HepG2 (cell line): ENCODE measurements at regions not wholly inside any gene's neighbourhood (a gene's known extent, or its start where the extent isn't known, plus 50 kb on each side); places are given as distances from the start of the nearest gene placed in this dataset.

Source experiments
- ATAC-seq: fragments of 200-7000 bp; cut with Tn5 transposase; 3 replicates; pipeline ENCODE4 v1.9.1; 2020; ENCODE audit warnings: mild to moderate bottlenecking, moderate library complexity
- BruUV-seq: library from RNA; stranded (reverse); fragments of 400-500 nt; replicated peaks from 2 replicates; lab custom pipeline; 2021; lab: Mats Ljungman, UMichigan
- CTCF ChIA-PET: fragments of 300-600 bp; formaldehyde crosslinking; extraction: SDS; loops from one replicate; lab custom pipeline; 2021; ENCODE audit warnings: low total read pairs, inconsistent platforms, low intra/inter-chr PET ratio; lab: Yijun Ruan, JAX
- POLR2A ChIA-PET: fragments of 350-600 bp; sonication (Branson Sonifier 250); formaldehyde crosslinking; loops from one replicate; lab custom pipeline; 2020; ENCODE audit warnings: antibody characterized with exemption, inconsistent platforms; lab: Yijun Ruan, JAX
- DNase-seq: peaks from one replicate; pipeline ENCODE4 v3.0.0-alpha.2; 2015; ENCODE audit warnings: low spot score
- FAIRE-seq: peaks from 3 replicates; lab custom pipeline; 2011; peaks lifted over from hg19 to GRCh38; lab: Jason Lieb, UNC
- H2AFZ ChIP-seq: one replicate; pipeline ENCODE4 v1.6.1; 2011; ENCODE audit warnings: low read length, inconsistent platforms
- H3K27ac ChIP-seq: fragments of 300-600 bp; 3 replicates; pipeline ENCODE4 v1.8.0; 2011; ENCODE audit warnings: mixed run types, mild to moderate bottlenecking, mixed read lengths, low read length, inconsistent platforms; ENCODE audit not compliant: insufficient read depth; ENCODE audit errors: extremely low read length
- H3K27me3 ChIP-seq, 2 experiments: fragments of 200-600 bp in 1 of 2; 2 replicates in 1 of 2; 3 replicates in 1 of 2; pipeline versions ENCODE4 v1.6.0 to v1.8.0; 2011; ENCODE audit warnings: low read length in 2 of 2, mild to moderate bottlenecking in 2 of 2, moderate library complexity in 2 of 2, inconsistent platforms in 1 of 2; ENCODE audit not compliant: insufficient read depth in 2 of 2, control insufficient read depth in 1 of 2
- H3K36me3 ChIP-seq, 2 experiments: fragments of 200-600 bp in 1 of 2; replicated peaks in 1 of 2; 2 replicates in 1 of 2; 3 replicates in 1 of 2; pipeline versions ENCODE4 v1.5.1 to v1.8.0; 2011; ENCODE audit warnings: low read length in 2 of 2, inconsistent platforms in 1 of 2; ENCODE audit not compliant: insufficient read depth in 2 of 2, control insufficient read depth in 1 of 2
- H3K4me1 ChIP-seq: 2 replicates; pipeline ENCODE4 v1.5.1; 2012; ENCODE audit warnings: low read length, inconsistent platforms; ENCODE audit not compliant: insufficient read depth
- H3K4me2 ChIP-seq: 2 replicates; pipeline ENCODE4 v1.6.0; 2011; ENCODE audit warnings: low read depth, low read length, inconsistent platforms
- H3K4me3 ChIP-seq, 3 experiments: fragments of 200-600 bp in 1 of 3; sonication (generic), shearing (Covaris generic) in 1 of 3; replicated peaks in 1 of 3; 2 replicates each; pipeline ENCODE4 v1.5.1; 2011 to 2016; ENCODE audit warnings: low read length in 3 of 3, inconsistent platforms in 2 of 3, low read depth in 2 of 3, mild to moderate bottlenecking in 2 of 3, control low read depth in 1 of 3, mixed read lengths in 1 of 3; ENCODE audit not compliant: insufficient read depth in 1 of 3
- H3K79me2 ChIP-seq: one replicate; pipeline ENCODE4 v1.6.1; 2011; ENCODE audit warnings: low read length, inconsistent platforms; ENCODE audit not compliant: insufficient read depth
- H3K9ac ChIP-seq: 2 replicates; pipeline ENCODE4 v1.6.0; 2011; ENCODE audit warnings: mild to moderate bottlenecking, low read depth, low read length, inconsistent platforms; ENCODE audit not compliant: insufficient read depth
- H3K9me3 ChIP-seq: 2 replicates; pipeline ENCODE4 v1.5.1; 2012; ENCODE audit warnings: mild to moderate bottlenecking, low read length
- H4K20me1 ChIP-seq: 2 replicates; pipeline ENCODE4 v1.6.0; 2011; ENCODE audit warnings: inconsistent platforms, mild to moderate bottlenecking, low read length, moderate library complexity; ENCODE audit not compliant: insufficient read depth
- DDIT3 ChIP-seq: sonication (generic); formaldehyde crosslinking; IDR thresholded peaks from 2 replicates; pipeline ENCODE4 v1.4.0; 2020; ENCODE audit warnings: mild to moderate bottlenecking, missing genetic modification reagents
- ETS1 ChIP-seq: sonication (generic); formaldehyde crosslinking; IDR thresholded peaks from 2 replicates; pipeline ENCODE4 v1.4.0; 2020; ENCODE audit warnings: missing genetic modification reagents
- TCF12 ChIP-seq, 2 experiments: fragments of 450-650 bp in 1 of 2; sonication (generic) in 1 of 2; formaldehyde crosslinking in 1 of 2; IDR thresholded peaks; 2 replicates each; pipeline versions ENCODE4 v1.6.1 to v1.8.0; 2017 to 2022; ENCODE audit warnings: antibody characterized with exemption in 1 of 2, mild to moderate bottlenecking in 1 of 2, missing genetic modification reagents in 1 of 2, moderate library complexity in 1 of 2
- ZSCAN29 ChIP-seq: sonication (generic); formaldehyde crosslinking; conservative IDR thresholded peaks from 2 replicates; pipeline ENCODE4 v1.4.0; 2020; ENCODE audit warnings: mild to moderate bottlenecking, missing genetic modification reagents
- WGBS: methylation state at CpG from one replicate; pipeline ENCODE4 v1.1.6; 2017; ENCODE audit warnings: low lambda C conversion rate; 5-methylcytosine and 5-hydroxymethylcytosine counted together
- in situ Hi-C: cut with HindIII; loops from 2 replicates; pipeline ENCODE4 v1.10.0; 2017; ENCODE audit warnings: low pct_unique_long_range_greater_than_20kb; ENCODE audit not compliant: extremely low pct_ligation_motif_present
- intact Hi-C: fragments of 100-400 bp; cut with micrococcal nuclease; formaldehyde crosslinking; loops from one replicate; pipeline ENCODE4 v1.10.0; 2022; ENCODE audit not compliant: unreplicated experiment

GRCh38 chr2:51299370-51299769 is 267.4 kb upstream of the NRXN1 start:
- DNase-seq: no peak
- no peaks in the 10 kb centered on the region for H3K36me3 ChIP-seq
- CTCF ChIA-PET: no interaction called here
- H3K4me3 ChIP-seq: no peak overlapping the region
- in situ Hi-C loops: no loop called here
- H3K27me3 ChIP-seq: no peaks in the 10 kb centered on the region
- no peak for TF ChIP-seq DDIT3 (CRISPR knock-in tag)
- TF ChIP-seq ETS1 (CRISPR knock-in tag): no peak
- ATAC-seq: no peak
- intact Hi-C loops: no loop called here
- no peaks in the 10 kb centered on the region for H4K20me1 ChIP-seq
- FAIRE-seq: no peak
- no peak overlapping the region for H3K4me2 ChIP-seq
- POLR2A ChIA-PET: no interaction called here
- peaks cover 78% of the 10 kb centered on the region for H3K9me3 ChIP-seq
- no peak overlapping the region for H3K9ac ChIP-seq
- WGBS: 3% methylated on average over 1 of the region's 1 CpG
- no peak overlapping the region for H2AFZ ChIP-seq
- H3K4me1 ChIP-seq: no peaks in the 10 kb centered on the region
- H3K27ac ChIP-seq: no peak overlapping the region
- no peaks in the 10 kb centered on the region for H3K79me2 ChIP-seq
- no TSS peak for BruUV-seq

- CTCF ChIA-PET: no interaction called here
- intact Hi-C loops (no loop called here), in situ Hi-C loops (no loop called here)
- no peak for DNase-seq
- 43% methylated on average over 1 of the region's 1 CpG for WGBS
- H3K36me3 ChIP-seq: no peaks in the 10 kb centered on the region
- H3K9me3 ChIP-seq: peaks cover 79% of the 10 kb centered on the region
- POLR2A ChIA-PET: no interaction called here
- TF ChIP-seq ZSCAN29 (CRISPR knock-in tag) (no peak), TCF12 (IDR thresholded peaks at IDR 0.05) (no peak), TCF12 (CRISPR knock-in tag; IDR thresholded peaks at IDR 0.05) (no peak)
- no peaks in the 10 kb centered on the region for H4K20me1 ChIP-seq
- no peak overlapping the region for H3K4me3 ChIP-seq
- H3K4me1 ChIP-seq: no peaks in the 10 kb centered on the region
- ATAC-seq: no peak
- FAIRE-seq: no peak
- H2AFZ ChIP-seq: no peak overlapping the region
- BruUV-seq: no TSS peak
- H3K27me3 ChIP-seq: no peaks in the 10 kb centered on the region
- H3K27ac ChIP-seq: no peak overlapping the region
- no peak overlapping the region for H3K9ac ChIP-seq
- no peak overlapping the region for H3K4me2 ChIP-seq
- H3K79me2 ChIP-seq: no peaks in the 10 kb centered on the region
These were observed 265.6 kb upstream of the NRXN1 start for GRCh38 chr2:51297488-51297887.
